ENCODE measurements at regions not wholly inside any gene's neighbourhood (a gene's known extent, or its start where the extent isn't known, plus 50 kb on each side); places are given as distances from the start of the nearest gene placed in this dataset.
"Not testable (repeated sequence)": the region's sequence is repeated elsewhere in the genome, so short reads cannot be mapped to it uniquely, and the experiment has no call there.

- POLR2A ChIA-PET; H3K9me3 ChIP-seq (ENCODE audit: control insufficient read depth in 1 of 2, insufficient read depth in 1 of 2, low read depth in 1 of 2, low read length in 2 of 2); intact Hi-C loops (cut with micrococcal nuclease): not testable (repeated sequence)
Observed at GRCh38 chr12:9422689-9423088, 185.0 kb downstream of the KLRB1 start.

GRCh38 chr12:9421520-9422086 is 186.1 kb downstream of the KLRB1 start:
- H3K27me3 ChIP-seq (ENCODE audit: insufficient read depth, low read length); H3K4me2 ChIP-seq (ENCODE audit: low read length); H3K9me3 ChIP-seq (ENCODE audit: control insufficient read depth in 1 of 2, insufficient read depth in 1 of 2, low read depth in 1 of 2, low read length in 2 of 2); intact Hi-C loops (cut with micrococcal nuclease); DNase-seq (ENCODE audit: low read depth, low spot score); H3K4me3 ChIP-seq (replicated peaks in 1 of 2; ENCODE audit: low read depth in 1 of 2, low read length in 2 of 2); RAD21 ChIA-PET (ENCODE audit: low non-redundant PET in 1 of 2, low total read pairs in 2 of 2, uncharacterized antibody in 2 of 2, unreplicated experiment in 2 of 2); BruUV-seq (replicated peaks); H3K27ac ChIP-seq (ENCODE audit: low read depth, low read length); POLR2A ChIA-PET; H2AFZ ChIP-seq (ENCODE audit: low read depth, low read length, poor library complexity, severe bottlenecking); H3K79me2 ChIP-seq (ENCODE audit: insufficient read depth, low read length); H4K20me1 ChIP-seq (ENCODE audit: insufficient read depth); H3K9ac ChIP-seq (ENCODE audit: low read length); H3K9me2 ChIP-seq (ENCODE audit: insufficient read depth); CTCF ChIA-PET; ATAC-seq; H3K36me3 ChIP-seq (ENCODE audit: control insufficient read depth in 1 of 2, insufficient read depth in 2 of 2, low read length in 2 of 2); H3K4me1 ChIP-seq (ENCODE audit: control insufficient read depth in 1 of 2, insufficient read depth in 2 of 2, low read length in 2 of 2): not testable (repeated sequence)

More at GRCh38 chr12:9422689-9423088, 185.0 kb downstream of the KLRB1 start:
- H3K36me3 ChIP-seq (ENCODE audit: control insufficient read depth in 1 of 2, insufficient read depth in 2 of 2, low read length in 2 of 2); BruUV-seq (replicated peaks); H4K20me1 ChIP-seq (ENCODE audit: insufficient read depth); DNase-seq (ENCODE audit: low read depth, low spot score); CTCF ChIA-PET; H3K79me2 ChIP-seq (ENCODE audit: insufficient read depth, low read length); H2AFZ ChIP-seq (ENCODE audit: low read depth, low read length, poor library complexity, severe bottlenecking); RAD21 ChIA-PET (ENCODE audit: low non-redundant PET in 1 of 2, low total read pairs in 2 of 2, uncharacterized antibody in 2 of 2, unreplicated experiment in 2 of 2); H3K27ac ChIP-seq (ENCODE audit: low read depth, low read length); H3K4me3 ChIP-seq (replicated peaks in 1 of 2; ENCODE audit: low read depth in 1 of 2, low read length in 2 of 2); H3K9ac ChIP-seq (ENCODE audit: low read length); ATAC-seq; H3K9me2 ChIP-seq (ENCODE audit: insufficient read depth); H3K4me1 ChIP-seq (ENCODE audit: control insufficient read depth in 1 of 2, insufficient read depth in 2 of 2, low read length in 2 of 2); H3K4me2 ChIP-seq (ENCODE audit: low read length); H3K27me3 ChIP-seq (ENCODE audit: insufficient read depth, low read length): not testable (repeated sequence)

- H3K4me3 ChIP-seq (replicated peaks in 1 of 2; ENCODE audit: low read depth in 1 of 2, low read length in 2 of 2); CTCF ChIA-PET; H3K9ac ChIP-seq (ENCODE audit: low read length); intact Hi-C loops (cut with micrococcal nuclease); H3K36me3 ChIP-seq (ENCODE audit: control insufficient read depth in 1 of 2, insufficient read depth in 2 of 2, low read length in 2 of 2); H3K79me2 ChIP-seq (ENCODE audit: insufficient read depth, low read length); H3K4me2 ChIP-seq (ENCODE audit: low read length); H2AFZ ChIP-seq (ENCODE audit: low read depth, low read length, poor library complexity, severe bottlenecking); H3K9me2 ChIP-seq (ENCODE audit: insufficient read depth); H3K4me1 ChIP-seq (ENCODE audit: control insufficient read depth in 1 of 2, insufficient read depth in 2 of 2, low read length in 2 of 2); RAD21 ChIA-PET (ENCODE audit: low non-redundant PET in 1 of 2, low total read pairs in 2 of 2, uncharacterized antibody in 2 of 2, unreplicated experiment in 2 of 2); H3K27ac ChIP-seq (ENCODE audit: low read depth, low read length); H3K27me3 ChIP-seq (ENCODE audit: insufficient read depth, low read length); H4K20me1 ChIP-seq (ENCODE audit: insufficient read depth); DNase-seq (ENCODE audit: low read depth, low spot score); ATAC-seq; BruUV-seq (replicated peaks); H3K9me3 ChIP-seq (ENCODE audit: control insufficient read depth in 1 of 2, insufficient read depth in 1 of 2, low read depth in 1 of 2, low read length in 2 of 2); POLR2A ChIA-PET: not testable (repeated sequence)
Observed at GRCh38 chr12:9420817-9421519, 186.7 kb downstream of the KLRB1 start.

GRCh38 chr12:9418669-9419041 is 189.1 kb downstream of the KLRB1 start:
- H3K36me3 ChIP-seq (ENCODE audit: control insufficient read depth in 1 of 2, insufficient read depth in 2 of 2, low read length in 2 of 2); H3K9ac ChIP-seq (ENCODE audit: low read length); H3K27me3 ChIP-seq (ENCODE audit: insufficient read depth, low read length); H3K9me2 ChIP-seq (ENCODE audit: insufficient read depth); BruUV-seq (replicated peaks); POLR2A ChIA-PET; H2AFZ ChIP-seq (ENCODE audit: low read depth, low read length, poor library complexity, severe bottlenecking); H3K4me3 ChIP-seq (replicated peaks in 1 of 2; ENCODE audit: low read depth in 1 of 2, low read length in 2 of 2); H3K79me2 ChIP-seq (ENCODE audit: insufficient read depth, low read length); H3K4me2 ChIP-seq (ENCODE audit: low read length); CTCF ChIA-PET; RAD21 ChIA-PET (ENCODE audit: low non-redundant PET in 1 of 2, low total read pairs in 2 of 2, uncharacterized antibody in 2 of 2, unreplicated experiment in 2 of 2); H3K4me1 ChIP-seq (ENCODE audit: control insufficient read depth in 1 of 2, insufficient read depth in 2 of 2, low read length in 2 of 2); H3K9me3 ChIP-seq (ENCODE audit: control insufficient read depth in 1 of 2, insufficient read depth in 1 of 2, low read depth in 1 of 2, low read length in 2 of 2); DNase-seq (ENCODE audit: low read depth, low spot score); H3K27ac ChIP-seq (ENCODE audit: low read depth, low read length); intact Hi-C loops (cut with micrococcal nuclease); H4K20me1 ChIP-seq (ENCODE audit: insufficient read depth); ATAC-seq: not testable (repeated sequence)

Measured in HCT116 (cell line).